NAMALWA (cell line): ENCODE measurements at regions not wholly inside any gene's neighbourhood (a gene's known extent, or its start where the extent isn't known, plus 50 kb on each side); places are given as distances from the start of the nearest gene placed in this dataset.

Source experiments
- DNase-seq: peaks from one replicate; pipeline ENCODE4 v3.0.0-alpha.2; 2015; ENCODE audit warnings: low spot score

DNA sequence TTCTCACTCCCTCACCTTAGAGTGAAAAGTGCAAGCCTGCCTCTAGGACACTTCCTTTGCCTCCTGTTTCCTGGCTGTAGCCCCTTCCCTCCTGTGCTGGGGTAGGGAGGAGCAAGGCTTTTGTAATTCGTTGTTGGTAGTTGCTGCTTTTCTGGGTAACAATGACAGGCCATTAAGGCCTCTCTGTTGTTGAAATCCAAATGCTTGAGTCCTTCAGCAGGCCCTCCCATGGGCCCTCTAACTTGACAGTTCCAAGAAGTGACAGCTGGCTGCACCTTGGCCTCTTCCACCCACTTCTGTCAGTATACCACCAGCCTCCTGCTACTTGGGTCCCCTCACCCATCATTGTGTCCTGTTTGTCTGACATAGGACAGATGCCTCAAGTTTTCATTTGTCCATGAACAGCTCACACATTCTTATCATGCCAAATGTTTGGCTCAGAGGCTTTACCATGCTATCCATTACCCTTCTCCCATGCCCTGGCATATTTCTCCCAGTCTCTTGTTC, 103.7 kb upstream of the PDE3A start:
- DNase-seq: no peak

DNA sequence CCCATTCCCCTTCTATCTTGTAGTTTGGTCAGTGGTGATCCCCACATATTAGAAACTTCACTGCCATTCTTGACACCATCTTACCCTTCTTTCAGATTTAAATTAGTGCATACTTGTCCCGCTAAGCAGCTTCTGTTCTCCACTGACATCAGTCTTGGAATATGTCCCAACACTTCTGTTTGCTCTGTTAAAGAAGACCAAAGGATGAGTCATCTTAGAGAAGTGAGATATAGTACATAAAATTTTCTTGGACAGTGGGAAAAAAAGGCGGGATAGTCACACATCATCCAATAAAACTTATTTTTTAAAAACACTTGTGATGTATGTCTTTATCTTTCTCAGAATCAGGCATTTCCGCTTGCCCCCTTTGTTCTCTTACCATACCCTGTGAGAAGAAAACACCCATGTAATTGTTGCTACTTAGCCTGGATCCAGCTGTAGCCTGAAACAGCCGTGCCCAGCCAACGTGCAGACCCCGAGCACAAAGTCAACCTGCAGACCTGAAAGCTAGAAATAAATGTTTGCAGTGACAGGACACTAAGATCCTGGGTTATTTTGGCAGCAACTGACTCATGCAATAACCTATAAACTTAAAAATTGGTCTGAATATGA, 100.1 kb upstream of the PDE3A start:
- DNase-seq: no peak

DNA sequence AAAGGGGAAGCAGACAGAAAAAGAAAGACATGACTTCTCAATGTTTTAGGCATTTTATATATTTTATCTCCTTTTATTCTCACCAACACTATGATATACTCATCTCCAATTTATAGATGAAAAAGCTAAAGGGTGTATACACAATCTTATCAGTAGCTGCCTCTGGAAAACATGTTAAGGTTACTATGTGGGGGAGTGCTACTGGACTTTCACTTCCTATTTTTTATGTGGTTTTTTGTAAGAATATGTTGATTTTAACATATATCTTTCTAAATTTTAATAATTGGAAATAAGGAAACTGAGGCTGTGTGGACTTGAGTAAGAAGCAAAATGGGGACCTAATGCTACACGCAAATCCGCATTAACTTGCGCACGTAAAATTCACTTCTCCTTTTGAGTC, 99.6 kb upstream of the PDE3A start:
- no peak for DNase-seq

DNA sequence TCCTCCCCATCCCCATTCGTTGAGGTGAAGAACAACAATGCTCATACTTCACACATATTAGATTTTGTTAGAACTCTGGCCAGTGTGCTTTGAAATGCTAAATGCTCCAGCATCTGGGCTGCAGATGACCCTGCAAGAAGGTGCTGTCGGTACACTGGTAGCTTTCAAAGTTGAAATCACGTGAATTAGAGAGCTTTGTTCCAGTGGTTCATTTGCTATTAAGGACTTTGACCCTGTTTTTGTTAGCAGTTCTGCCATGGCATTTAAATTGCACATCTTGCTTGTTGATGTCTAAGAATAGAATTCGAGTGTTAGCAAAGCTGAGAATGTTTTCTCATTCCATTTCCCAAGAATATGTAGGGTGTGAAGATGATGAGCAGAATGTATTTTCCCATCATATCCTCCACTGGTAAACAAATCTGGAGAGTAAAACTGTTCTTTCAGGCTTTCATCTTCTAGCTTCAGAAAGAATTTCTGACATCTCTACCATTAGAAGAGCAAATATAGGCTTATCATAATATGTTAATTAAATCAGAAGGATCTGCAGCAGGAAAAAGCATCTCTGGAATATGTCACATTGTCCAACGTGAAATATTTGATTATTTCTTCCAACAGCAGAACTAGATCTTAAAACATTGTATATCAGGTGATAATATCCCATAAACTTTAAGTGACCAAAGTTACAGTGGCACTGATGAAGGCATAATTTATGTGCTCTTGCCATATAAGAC, 98.8 kb upstream of the PDE3A start:
- no peak for DNase-seq

GRCh38 chr12:20270557-20270956, 97.8 kb upstream of the PDE3A start:
- no peak for DNase-seq

DNA sequence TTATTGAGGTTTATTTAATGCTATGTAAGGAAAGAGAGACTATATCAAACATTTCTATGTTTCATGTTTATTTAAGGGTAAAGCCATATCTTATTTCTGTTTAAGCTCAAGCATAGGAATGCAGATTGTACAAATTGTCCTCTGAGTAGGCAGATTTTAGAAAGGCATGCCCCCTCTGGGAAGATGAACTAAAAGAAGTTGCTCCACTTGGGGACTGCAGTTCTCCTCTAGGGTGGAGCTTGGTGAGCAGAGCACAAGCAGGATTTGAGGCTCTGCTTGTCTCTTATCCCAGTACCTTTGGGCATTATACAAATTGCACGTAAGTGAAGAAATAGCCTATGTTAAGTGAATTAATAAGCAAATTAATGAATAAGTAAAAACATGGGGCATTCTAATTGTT, 96.2 kb upstream of the PDE3A start:
- DNase-seq: no peak

DNA sequence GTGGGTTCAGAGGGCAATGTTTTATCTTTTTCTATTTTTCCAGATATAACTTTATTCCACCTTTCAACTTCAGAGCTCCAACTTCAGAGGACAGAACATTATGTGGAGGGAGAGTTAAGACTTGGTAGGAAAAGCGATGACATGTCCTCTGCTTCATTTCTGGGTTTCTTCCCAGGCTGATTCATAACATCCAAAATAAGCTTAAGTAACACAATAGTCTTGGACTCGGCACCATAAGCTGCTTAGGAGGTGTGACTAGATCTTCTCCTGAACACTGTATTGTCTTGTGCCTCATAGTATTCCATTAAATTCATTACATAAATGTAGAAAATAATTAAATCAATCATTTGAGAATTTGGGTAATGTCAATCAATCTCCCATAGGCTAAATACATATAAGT, 95.5 kb upstream of the PDE3A start:
- no peak for DNase-seq

GRCh38 chr12:20274008-20274407, 94.3 kb upstream of the PDE3A start:
- no peak for DNase-seq

DNA sequence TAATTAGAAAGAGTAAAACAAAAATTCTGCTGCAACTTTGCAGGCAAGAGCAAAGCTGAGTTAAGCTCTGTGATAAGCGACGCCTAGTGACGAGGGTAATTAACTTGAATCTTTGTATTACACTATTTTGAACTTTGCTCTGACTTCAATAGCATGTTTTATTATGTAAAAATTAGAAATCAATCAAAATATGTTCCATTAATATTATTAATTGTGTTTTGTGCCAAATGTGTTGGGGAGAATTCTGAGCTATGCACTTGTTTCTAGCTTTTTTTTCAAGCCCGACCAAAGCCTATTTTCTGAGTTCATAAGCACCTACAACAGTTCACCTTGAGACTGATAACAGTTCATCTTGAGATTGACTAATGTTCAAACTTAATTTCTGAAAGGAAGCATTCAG, 90.1 kb upstream of the PDE3A start:
- DNase-seq: no peak

DNA sequence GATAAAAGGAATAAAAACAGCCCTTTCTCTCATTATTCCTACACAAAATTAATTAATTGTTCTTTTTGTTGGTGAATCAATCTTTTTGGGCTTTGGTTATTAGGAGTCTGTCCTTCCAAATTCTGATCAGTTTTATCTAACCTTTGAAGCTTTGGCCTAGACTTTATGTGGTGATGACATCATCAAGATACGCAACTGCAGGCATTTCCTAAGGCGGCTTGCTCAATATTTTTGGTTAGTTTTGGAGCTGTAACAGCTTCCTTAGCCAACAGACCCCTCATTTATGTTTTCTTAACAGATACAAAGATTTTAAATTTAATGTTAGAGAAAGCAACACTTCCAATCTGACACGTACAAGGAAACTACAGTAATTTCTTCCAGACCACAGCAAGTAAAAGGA, 87.8 kb upstream of the PDE3A start:
- DNase-seq: no peak

DNA sequence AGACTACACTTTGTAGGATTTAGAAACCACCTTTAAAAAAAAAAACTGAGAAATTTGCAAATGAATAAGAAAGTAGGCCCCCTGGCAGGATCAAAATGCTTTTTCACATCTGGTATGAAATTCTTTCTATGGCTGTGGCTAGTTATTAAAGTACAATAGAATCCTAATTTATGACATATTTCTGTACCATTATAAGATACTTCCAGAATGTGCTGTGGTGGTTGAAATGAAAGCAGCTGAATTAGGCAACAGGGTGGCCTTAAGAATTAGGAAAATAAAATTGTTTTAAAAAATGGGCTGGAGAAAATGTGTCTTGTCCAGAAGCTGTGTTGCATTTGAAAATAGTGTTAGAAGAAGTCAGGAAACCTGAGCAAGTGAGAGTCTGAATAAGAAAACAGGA, 85.9 kb upstream of the PDE3A start:
- no peak for DNase-seq

DNA sequence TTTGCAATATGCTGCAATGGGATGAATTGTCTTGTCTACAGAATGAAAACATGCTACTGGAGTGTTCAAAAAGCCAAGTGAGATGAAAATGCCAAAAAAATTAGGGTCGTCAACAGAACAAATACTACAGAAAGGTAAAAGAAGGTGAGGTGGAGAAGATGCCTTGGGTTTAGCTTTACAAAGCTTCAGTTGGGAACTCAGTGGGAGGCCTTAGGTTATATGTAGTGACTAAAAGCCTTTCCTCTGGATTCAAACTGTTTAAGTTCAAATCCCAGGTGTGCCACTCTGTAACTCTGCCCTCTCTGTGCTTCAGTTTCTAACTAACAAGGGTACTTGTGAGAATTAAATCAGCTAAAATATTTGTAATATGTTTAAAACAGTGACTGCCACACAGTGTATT, 84.9 kb upstream of the PDE3A start:
- DNase-seq: no peak

DNA sequence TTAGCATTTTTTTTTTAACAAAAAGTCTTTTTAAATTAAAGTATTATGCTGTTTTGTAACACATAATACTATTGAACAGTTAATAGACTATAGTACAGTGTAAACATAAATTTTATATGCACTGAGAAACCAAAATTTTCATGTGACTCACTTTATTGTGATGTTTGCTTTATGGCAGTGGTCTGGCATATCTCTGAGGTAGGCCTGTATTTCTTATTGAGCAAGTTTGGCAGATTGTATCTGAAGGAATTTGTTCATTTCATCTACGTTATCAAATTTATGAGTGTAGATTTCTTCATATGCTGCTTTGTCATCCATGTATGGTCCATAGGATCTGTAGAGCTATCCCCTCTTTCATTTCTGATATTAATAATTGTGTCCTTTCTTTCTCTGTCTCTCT, 78.8 kb upstream of the PDE3A start:
- DNase-seq: no peak

- no peak for DNase-seq
These were observed 67.9 kb upstream of the PDE3A start for GRCh38 chr12:20300457-20300856.

DNA sequence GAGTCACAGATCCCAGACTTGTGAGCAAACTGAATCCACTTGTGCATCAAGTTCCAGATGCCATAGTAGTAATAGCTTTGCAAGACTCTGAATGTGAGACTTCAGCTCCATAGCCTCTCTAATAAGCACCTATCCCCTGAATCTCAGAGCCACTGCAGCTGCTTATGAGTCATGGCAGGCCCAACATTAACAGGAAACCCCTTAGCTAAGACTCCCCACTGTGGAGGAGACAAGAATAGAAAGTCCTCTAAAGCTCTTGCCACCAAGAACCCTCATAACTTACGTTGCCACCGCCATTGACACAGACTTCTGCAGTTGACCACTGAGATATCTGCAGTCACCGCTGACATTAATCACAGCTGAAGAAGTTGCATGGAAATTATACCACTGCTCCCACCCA, 62.9 kb upstream of the PDE3A start:
- no peak for DNase-seq

GRCh38 chr12:20309504-20310148, 58.7 kb upstream of the PDE3A start:
- DNase-seq: no peak

- DNase-seq: no peak
These were observed 54.0 kb upstream of the PDE3A start for GRCh38 chr12:20314328-20314727.

- no peak for DNase-seq
These were observed 50.8 kb upstream of the PDE3A start for GRCh38 chr12:20317554-20317953.
